HUES6 (cell line): ENCODE measurements at regions not wholly inside any gene's neighbourhood (a gene's known extent, or its start where the extent isn't known, plus 50 kb on each side); places are given as distances from the start of the nearest gene placed in this dataset.
"Not testable (repeated sequence)": the region's sequence is repeated elsewhere in the genome, so short reads cannot be mapped to it uniquely, and the experiment has no call there.

Experiments
- H3K27ac ChIP-seq: 2 replicates; pipeline ENCODE4 v1.7.0; 2013; ENCODE audit warnings: low read depth, mild to moderate bottlenecking, low read length, inconsistent platforms
- H3K27me3 ChIP-seq: 2 replicates; pipeline ENCODE4 v1.6.1; 2013; ENCODE audit warnings: low read length; ENCODE audit not compliant: control insufficient read depth, insufficient read depth
- H3K36me3 ChIP-seq: 2 replicates; pipeline ENCODE4 v1.6.1; 2013; ENCODE audit warnings: low read length; ENCODE audit not compliant: control insufficient read depth, insufficient read depth
- H3K4me1 ChIP-seq: 2 replicates; pipeline ENCODE4 v1.6.1; 2013; ENCODE audit warnings: low read length; ENCODE audit not compliant: control insufficient read depth, insufficient read depth
- H3K4me3 ChIP-seq: 2 replicates; pipeline ENCODE4 v1.5.1; 2013; ENCODE audit warnings: low read depth, low read length
- H3K9ac ChIP-seq: one replicate; pipeline ENCODE4 v1.6.1; 2013; ENCODE audit warnings: mild to moderate bottlenecking, low read length
- H3K9me3 ChIP-seq: 2 replicates; pipeline ENCODE4 v1.6.1; 2013; ENCODE audit warnings: low read depth, low read length; ENCODE audit not compliant: control insufficient read depth, insufficient read depth

GRCh38 chr6:8821981-8822381 is 386.6 kb upstream of the SLC35B3 start:
- Histone ChIP-seq H3K27ac (no peak overlapping the region), H3K27me3 (no peaks in the 10 kb centered on the region), H3K4me1 (no peaks in the 10 kb centered on the region), H3K36me3 (no peaks in the 10 kb centered on the region), H3K9ac (no peak overlapping the region), H3K4me3 (no peak overlapping the region), H3K9me3 (no peaks in the 10 kb centered on the region)

GRCh38 chr6:8820313-8820712 is 385.0 kb upstream of the SLC35B3 start:
- Histone ChIP-seq H3K27ac (no peak overlapping the region), H3K4me1 (no peaks in the 10 kb centered on the region), H3K27me3 (no peaks in the 10 kb centered on the region), H3K9me3 (no peaks in the 10 kb centered on the region), H3K9ac (no peak overlapping the region), H3K4me3 (no peak overlapping the region), H3K36me3 (no peaks in the 10 kb centered on the region)

GRCh38 chr6:8819446-8819845 is 384.1 kb upstream of the SLC35B3 start:
- H3K4me1 ChIP-seq = no peaks in the 10 kb centered on the region
- no peaks in the 10 kb centered on the region for H3K9me3 ChIP-seq
- no peak overlapping the region for H3K27ac ChIP-seq
- no peak overlapping the region for H3K4me3 ChIP-seq
- no peak overlapping the region for H3K9ac ChIP-seq
- H3K36me3 ChIP-seq = no peaks in the 10 kb centered on the region
- no peaks in the 10 kb centered on the region for H3K27me3 ChIP-seq

- H3K4me1 ChIP-seq = no peaks in the 10 kb centered on the region
- H3K9ac ChIP-seq = no peak overlapping the region
- H3K27ac ChIP-seq = no peak overlapping the region
- no peaks in the 10 kb centered on the region for H3K36me3 ChIP-seq
- H3K27me3 ChIP-seq = no peaks in the 10 kb centered on the region
- no peak overlapping the region for H3K4me3 ChIP-seq
- H3K9me3 ChIP-seq = no peaks in the 10 kb centered on the region
These were observed 379.2 kb upstream of the SLC35B3 start for GRCh38 chr6:8814440-8815000.

DNA sequence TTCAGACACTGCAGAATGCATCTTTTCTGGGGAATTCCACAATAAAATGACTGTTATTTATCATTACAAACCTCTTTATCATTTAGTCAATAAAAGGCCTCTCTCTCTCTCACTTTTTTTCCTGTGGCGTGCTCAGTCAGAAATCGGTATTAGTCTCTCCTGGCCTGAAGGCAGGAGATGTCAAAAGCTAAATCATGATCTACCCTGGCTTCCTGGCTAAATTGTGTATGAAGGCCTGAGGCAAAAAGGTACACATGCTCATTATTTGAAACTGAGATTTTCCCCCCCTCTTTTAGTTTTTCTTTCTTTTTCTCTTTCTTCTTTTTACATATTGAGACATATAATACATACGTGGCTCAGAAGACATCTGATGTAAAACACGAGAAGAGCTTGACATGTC is 375.0 kb upstream of the SLC35B3 start:
- Histone ChIP-seq H3K9ac (no peak overlapping the region), H3K4me3 (no peak overlapping the region), H3K27me3 (no peaks in the 10 kb centered on the region), H3K27ac (no peak overlapping the region), H3K9me3 (no peaks in the 10 kb centered on the region), H3K4me1 (no peaks in the 10 kb centered on the region), H3K36me3 (no peaks in the 10 kb centered on the region)

- Histone ChIP-seq H3K27ac (no peak overlapping the region), H3K9ac (no peak overlapping the region), H3K27me3 (no peaks in the 10 kb centered on the region), H3K36me3 (no peaks in the 10 kb centered on the region), H3K4me1 (no peaks in the 10 kb centered on the region), H3K4me3 (no peak overlapping the region), H3K9me3 (no peaks in the 10 kb centered on the region)
These were observed 374.3 kb upstream of the SLC35B3 start for GRCh38 chr6:8809662-8810061.

GRCh38 chr6:8803181-8803760 is 367.9 kb upstream of the SLC35B3 start:
- no peaks in the 10 kb centered on the region for H3K4me1 ChIP-seq
- no peak overlapping the region for H3K9ac ChIP-seq
- H3K27me3 ChIP-seq = no peaks in the 10 kb centered on the region
- H3K4me3 ChIP-seq = no peak overlapping the region
- H3K9me3 ChIP-seq = no peaks in the 10 kb centered on the region
- no peaks in the 10 kb centered on the region for H3K36me3 ChIP-seq
- no peak overlapping the region for H3K27ac ChIP-seq

DNA sequence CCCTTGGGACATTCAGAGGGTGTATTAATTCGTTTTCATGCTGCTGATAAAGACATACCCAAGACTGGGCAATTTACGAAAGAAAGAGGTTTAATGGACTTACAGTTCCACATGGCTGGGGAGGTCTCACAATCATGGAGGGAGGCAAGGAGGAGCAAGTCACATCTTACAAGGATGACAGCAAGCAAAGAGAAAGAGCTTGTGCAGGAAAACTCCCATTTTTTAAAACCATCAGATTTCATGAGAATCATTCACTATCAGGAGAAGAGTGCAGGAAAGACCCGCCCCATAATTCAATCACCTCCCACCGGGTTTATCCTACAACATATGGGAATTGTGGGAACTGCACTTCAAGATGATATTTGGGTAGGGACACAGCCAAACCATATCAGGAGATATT is 367.1 kb upstream of the SLC35B3 start:
- H3K4me1 ChIP-seq, H3K9me3 ChIP-seq, H3K4me3 ChIP-seq, H3K36me3 ChIP-seq, H3K27me3 ChIP-seq, H3K27ac ChIP-seq, H3K9ac ChIP-seq: not testable (repeated sequence)

DNA sequence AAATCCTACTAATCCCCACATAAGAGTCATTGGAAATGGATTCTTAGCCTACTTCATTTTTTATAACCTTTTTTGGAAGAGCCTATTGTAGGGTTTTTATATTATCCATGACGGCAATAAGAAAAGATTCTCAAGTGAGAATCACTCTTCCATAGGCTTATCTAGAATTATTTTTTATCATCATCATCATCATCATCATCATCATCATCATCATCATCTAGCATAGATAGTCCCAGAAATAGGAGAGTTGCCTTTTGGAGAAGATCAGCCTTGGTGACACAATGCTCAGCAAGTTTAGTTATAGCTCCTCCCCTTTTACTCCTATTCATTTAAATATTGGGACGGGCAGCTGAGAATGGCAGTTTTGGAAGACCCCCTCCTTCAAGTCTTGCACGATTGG is 359.1 kb upstream of the SLC35B3 start:
- Histone ChIP-seq H3K9ac (no peak overlapping the region), H3K4me1 (no peaks in the 10 kb centered on the region), H3K36me3 (no peaks in the 10 kb centered on the region), H3K9me3 (no peaks in the 10 kb centered on the region), H3K4me3 (no peak overlapping the region), H3K27ac (no peak overlapping the region), H3K27me3 (no peaks in the 10 kb centered on the region)

- H3K9ac ChIP-seq = no peak overlapping the region
These were observed 354.5 kb upstream of the SLC35B3 start for GRCh38 chr6:8789878-8790277.

DNA sequence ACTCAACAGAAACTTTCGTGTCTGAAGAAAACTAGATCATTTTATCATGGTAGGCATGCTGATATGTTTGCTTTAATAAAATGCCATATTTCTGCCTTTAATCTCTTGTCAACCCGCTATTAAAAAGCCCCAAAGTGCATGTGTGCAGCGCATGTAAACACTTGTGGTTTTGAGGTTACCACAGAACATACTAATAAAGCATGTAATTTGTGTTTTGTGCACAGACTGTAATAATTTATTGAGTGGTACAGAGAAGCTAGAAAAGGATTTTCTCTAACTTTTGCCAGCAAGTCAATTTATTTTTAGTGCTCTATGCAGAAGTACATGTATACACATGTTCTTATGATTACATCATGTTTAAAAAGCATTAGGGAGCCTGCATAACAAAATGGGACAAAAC is 349.9 kb upstream of the SLC35B3 start:
- Histone ChIP-seq H3K9me3 (no peaks in the 10 kb centered on the region), H3K27me3 (no peaks in the 10 kb centered on the region)

More at GRCh38 chr6:8789878-8790277, 354.5 kb upstream of the SLC35B3 start:
- Histone ChIP-seq H3K4me1 (no peaks in the 10 kb centered on the region), H3K27me3 (no peaks in the 10 kb centered on the region), H3K27ac (no peak overlapping the region), H3K9me3 (no peaks in the 10 kb centered on the region), H3K36me3 (no peaks in the 10 kb centered on the region), H3K4me3 (no peak overlapping the region)

DNA sequence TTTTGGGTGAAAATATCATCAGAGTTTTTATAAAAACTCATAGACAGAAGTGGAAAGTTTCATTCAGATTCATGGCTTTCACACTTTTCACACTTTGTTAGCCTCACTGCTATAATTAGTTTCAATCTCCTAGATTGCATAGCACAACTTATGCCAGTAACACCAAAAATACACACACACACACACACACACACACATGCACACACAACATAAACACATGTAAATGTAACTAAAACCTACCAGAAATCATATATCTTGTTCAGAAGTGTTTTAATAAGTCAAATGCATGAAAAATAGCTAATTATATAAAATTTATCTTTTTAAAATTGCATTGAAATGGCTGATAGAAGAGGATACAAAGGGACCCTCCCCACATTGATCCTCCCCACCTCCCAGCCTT is 347.8 kb upstream of the SLC35B3 start:
- H3K27me3 ChIP-seq = no peaks in the 10 kb centered on the region
- no peaks in the 10 kb centered on the region for H3K36me3 ChIP-seq
- H3K27ac ChIP-seq = no peak overlapping the region
- no peaks in the 10 kb centered on the region for H3K9me3 ChIP-seq
- no peak overlapping the region for H3K9ac ChIP-seq
- no peaks in the 10 kb centered on the region for H3K4me1 ChIP-seq
- no peak overlapping the region for H3K4me3 ChIP-seq

More for the DNA sequence above, 349.9 kb upstream of the SLC35B3 start:
- Histone ChIP-seq H3K4me1 (no peaks in the 10 kb centered on the region), H3K9ac (no peak overlapping the region), H3K27ac (no peak overlapping the region), H3K4me3 (no peak overlapping the region), H3K36me3 (no peaks in the 10 kb centered on the region)
